ENCODE measurements at regions not wholly inside any gene's neighbourhood (a gene's known extent, or its start where the extent isn't known, plus 50 kb on each side); places are given as distances from the start of the nearest gene placed in this dataset.

DNA sequence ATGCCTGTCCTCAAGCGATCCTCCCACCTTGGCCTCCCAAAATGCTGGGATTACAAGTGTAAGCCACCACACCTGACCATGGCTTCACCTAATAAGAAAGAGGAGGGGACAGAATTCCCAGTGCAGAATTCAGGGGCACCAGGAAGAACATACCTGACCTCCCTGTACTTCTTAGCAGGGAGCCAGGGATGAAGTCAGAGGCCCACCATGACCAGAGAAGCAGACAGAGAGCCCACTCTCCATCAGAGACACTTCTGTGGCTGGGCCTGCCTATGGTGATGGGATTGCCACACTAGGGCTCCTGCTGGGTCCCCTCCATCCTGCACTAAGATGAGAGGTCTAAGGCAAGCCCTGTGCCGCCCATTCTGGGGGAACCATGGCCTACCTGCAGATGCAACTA, 157.4 kb upstream of the LYZL2 start:
- no peak overlapping the region for H3K4me3 ChIP-seq
- no peaks in the 10 kb centered on the region for H3K36me3 ChIP-seq (replicated peaks in 1 of 2; ENCODE audit: insufficient read depth in 1 of 2, low read depth in 2 of 2)
- TF ChIP-seq POLR2A (IDR thresholded peaks at IDR 0.05) (no peak), CTCF (IDR thresholded peaks at IDR 0.05) (no peak)
- ATAC-seq (no peak), DNase-seq (no peak)
- no peak overlapping the region for H3K27ac ChIP-seq
- 100% methylated on average over 2 of the region's 2 CpGs for WGBS, 2 donors
- intact Hi-C loops (cut with DNase I) = no loop called here
- no peaks in the 10 kb centered on the region for H3K27me3 ChIP-seq
- H3K4me1 ChIP-seq = peaks cover 8% of the 10 kb centered on the region
- no peaks in the 10 kb centered on the region for H3K9me3 ChIP-seq

GRCh38 chr10:30786131-30786530, 156.6 kb upstream of the LYZL2 start:
- Histone ChIP-seq H3K27ac (no peak overlapping the region), H3K9me3 (no peaks in the 10 kb centered on the region), H3K4me1 (peaks cover 8% of the 10 kb centered on the region), H3K27me3 (no peaks in the 10 kb centered on the region), H3K4me3 (no peak overlapping the region), H3K36me3 (replicated peaks in 1 of 2; ENCODE audit: insufficient read depth in 1 of 2, low read depth in 2 of 2) (no peaks in the 10 kb centered on the region)
- DNase-seq = no peak
- intact Hi-C loops (cut with DNase I) = no loop called here
- ATAC-seq = no peak
- no peak for TF ChIP-seq CTCF (IDR thresholded peaks at IDR 0.05)
- no peak for TF ChIP-seq POLR2A (IDR thresholded peaks at IDR 0.05)

- Histone ChIP-seq H3K27me3 (no peaks in the 10 kb centered on the region), H3K9me3 (no peaks in the 10 kb centered on the region), H3K4me1 (peaks cover 8% of the 10 kb centered on the region), H3K27ac (peak overlapping the region; percentile 26 to 87 (median 70)), H3K4me3 (peak overlapping the region; percentile 40 to 66), H3K36me3 (replicated peaks in 1 of 2; ENCODE audit: insufficient read depth in 1 of 2, low read depth in 2 of 2) (no peaks in the 10 kb centered on the region)
- no peak for TF ChIP-seq CTCF (IDR thresholded peaks at IDR 0.05)
- TF ChIP-seq POLR2A (IDR thresholded peaks at IDR 0.05) = peak in 1 of 3 donors; percentile 46
- 4 to 7% methylated on average over 14 to 62 of the region's 63 CpGs for WGBS, 2 donors
- ATAC-seq = peak; percentile 76
- intact Hi-C loops (cut with DNase I) = no loop called here
- peak; percentile 48 to 74 (median 66) for DNase-seq
Measured at GRCh38 chr10:30784897-30785605, 155.5 kb upstream of the LYZL2 start.

DNA sequence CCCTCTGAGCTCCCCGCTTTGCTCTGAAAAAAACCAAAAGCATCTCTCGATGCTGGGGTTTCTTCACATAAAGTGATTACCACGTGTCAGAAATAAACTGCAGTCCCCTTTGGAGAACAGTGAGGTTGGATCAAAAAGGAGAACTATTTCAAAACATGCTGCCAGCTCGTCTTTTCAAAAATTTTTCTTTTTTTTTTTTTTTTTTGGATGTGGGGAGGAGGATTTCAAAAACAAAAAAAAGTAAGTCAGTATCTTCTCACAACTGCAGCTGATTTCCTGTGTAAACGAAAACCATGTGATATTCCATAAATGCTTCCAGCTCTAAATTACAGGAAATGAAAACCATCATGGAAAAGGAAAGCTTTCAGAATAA, 155.0 kb upstream of the LYZL2 start:
- Histone ChIP-seq H3K4me1 (peaks cover 8% of the 10 kb centered on the region), H3K9me3 (no peaks in the 10 kb centered on the region), H3K27me3 (no peaks in the 10 kb centered on the region), H3K27ac (peak overlapping the region; percentile 26 to 87 (median 70)), H3K36me3 (replicated peaks in 1 of 2; ENCODE audit: insufficient read depth in 1 of 2, low read depth in 2 of 2) (no peaks in the 10 kb centered on the region), H3K4me3 (peak overlapping the region; percentile 40 to 66)
- ATAC-seq (no peak), DNase-seq (no peak)
- TF ChIP-seq POLR2A (IDR thresholded peaks at IDR 0.05) = no peak
- TF ChIP-seq CTCF (IDR thresholded peaks at IDR 0.05) = no peak
- intact Hi-C loops (cut with DNase I) = no loop called here
- 7 to 8% methylated on average over 5 of the region's 5 CpGs for WGBS, 2 donors

DNA sequence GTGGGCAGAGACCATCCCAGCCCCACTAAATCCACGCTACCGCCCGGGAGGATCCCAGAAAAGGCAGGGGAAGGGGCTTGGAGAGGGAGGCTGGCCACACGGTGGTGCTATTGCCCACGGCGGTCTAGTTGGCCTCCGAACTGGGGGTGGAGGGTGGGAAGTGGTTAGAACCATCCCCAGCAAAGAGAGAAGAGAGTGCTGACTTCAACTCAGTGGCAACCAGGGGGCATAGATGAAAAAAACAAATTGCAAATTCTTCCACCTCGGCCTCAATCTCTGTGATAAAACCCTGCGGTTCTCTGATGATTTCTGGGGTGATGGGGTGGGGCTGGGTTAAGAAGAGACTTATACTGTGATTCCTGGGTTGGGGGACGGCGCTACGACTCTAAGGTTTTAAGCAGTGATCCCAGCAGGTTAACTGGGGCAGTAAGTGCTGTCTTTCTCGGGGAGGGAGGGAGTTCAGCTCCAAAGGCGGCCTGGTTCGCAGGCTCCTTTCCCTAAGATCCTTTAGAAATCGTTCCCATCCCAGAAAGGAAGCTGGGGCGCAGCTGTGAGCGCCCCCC, 154.5 kb upstream of the LYZL2 start:
- Histone ChIP-seq H3K36me3 (replicated peaks in 1 of 2; ENCODE audit: insufficient read depth in 1 of 2, low read depth in 2 of 2) (no peaks in the 10 kb centered on the region), H3K9me3 (no peaks in the 10 kb centered on the region), H3K27me3 (no peaks in the 10 kb centered on the region), H3K4me3 (no peak overlapping the region), H3K27ac (peak overlapping the region in 3 of 4 donors; percentile 25 to 87 (median 36)), H3K4me1 (peaks cover 8% of the 10 kb centered on the region)
- TF ChIP-seq POLR2A (IDR thresholded peaks at IDR 0.05) (no peak), CTCF (IDR thresholded peaks at IDR 0.05) (peak; percentile 68 to 85 (median 76))
- intact Hi-C loops (cut with DNase I) = no loop called here
- DNase-seq (peak; percentile 66 to 77 (median 70)), ATAC-seq (peak; percentile 59)
- WGBS, 2 donors = 8 to 10% methylated on average over 18 of the region's 18 CpGs
